ENCODE measurements at regions not wholly inside any gene's neighbourhood (a gene's known extent, or its start where the extent isn't known, plus 50 kb on each side); places are given as distances from the start of the nearest gene placed in this dataset.

GRCh38 chr13:89115307-89115706 is 1444.1 kb downstream of the SLITRK5 start (continued):
- TF ChIP-seq PRDM2 (tag by site-specific recombination; IDR thresholded peaks at IDR 0.05; ENCODE audit: borderline replicate concordance) (no peak), KLF10 (tag by site-specific recombination; IDR thresholded peaks at IDR 0.05) (no peak)

- TF ChIP-seq ZNF629 (tag by site-specific recombination; IDR thresholded peaks at IDR 0.05), result no peak
- Histone ChIP-seq H3K27ac (ENCODE audit: extremely low read depth, low read depth, low read length) (no peak overlapping the region), H3K36me3 (ENCODE audit: control insufficient read depth in 2 of 2, insufficient read depth in 1 of 2, low read length in 2 of 2) (no peaks in the 10 kb centered on the region), H3K9me3 (ENCODE audit: control insufficient read depth, insufficient read depth, low read depth, low read length) (no peaks in the 10 kb centered on the region), H3K4me3 (ENCODE audit: low read depth, low read length) (no peak overlapping the region), H3K4me1 (ENCODE audit: control insufficient read depth, insufficient read depth, low read length) (no peaks in the 10 kb centered on the region)
- POLR2A ChIA-PET, result no interaction called here
- CTCF ChIA-PET, result no interaction called here
Observed at GRCh38 chr13:89136678-89137077, 1465.5 kb downstream of the SLITRK5 start.

GRCh38 chr13:89150362-89150761 is 1479.2 kb downstream of the SLITRK5 start:
- H3K4me3 ChIP-seq (ENCODE audit: low read depth, low read length), result no peak overlapping the region
- ChIA-PET POLR2A (no interaction called here), CTCF (interaction anchor here (0.6 kb wide), 1 partner anchor 263 kb away, joined by 4 read pairs; no protein-coding TSS in a partner anchor)
- no peak for TF ChIP-seq ZNF623 (tag by site-specific recombination; IDR thresholded peaks at IDR 0.05)
- TF ChIP-seq ZBTB7A (tag by site-specific recombination; IDR thresholded peaks at IDR 0.05; ENCODE audit: low read depth), result no peak
- no peak for TF ChIP-seq ZNF335 (tag by site-specific recombination; conservative IDR thresholded peaks at IDR 0.05)
- TF ChIP-seq ZNF274 (IDR thresholded peaks at IDR 0.05; ENCODE audit: low read length), result no peak
- no peak for TF ChIP-seq ZNF274 (tag by site-specific recombination; IDR thresholded peaks at IDR 0.05; ENCODE audit: borderline replicate concordance)
- no peak for TF ChIP-seq ZNF292 (tag by site-specific recombination; IDR thresholded peaks at IDR 0.05; ENCODE audit: borderline replicate concordance, low read depth)
- TF ChIP-seq ZNF585B (tag by site-specific recombination; IDR thresholded peaks at IDR 0.05), result no peak
- no peak for TF ChIP-seq ZNF302 (tag by site-specific recombination; IDR thresholded peaks at IDR 0.05; ENCODE audit: low read depth)
- no peak for TF ChIP-seq ZNF157 (tag by site-specific recombination; IDR thresholded peaks at IDR 0.05)
- TF ChIP-seq SP3 (tag by site-specific recombination; IDR thresholded peaks at IDR 0.05), result no peak
- TF ChIP-seq ZNF112 (tag by site-specific recombination; IDR thresholded peaks at IDR 0.05), result no peak
- TF ChIP-seq RBAK (tag by site-specific recombination; IDR thresholded peaks at IDR 0.05), result no peak
- no peak for TF ChIP-seq ZXDB (tag by site-specific recombination; IDR thresholded peaks at IDR 0.05)
- TF ChIP-seq ZNF473 (tag by site-specific recombination; IDR thresholded peaks at IDR 0.05), result no peak
- no peak for TF ChIP-seq ZIC2 (tag by site-specific recombination; IDR thresholded peaks at IDR 0.05)
- no peak for TF ChIP-seq ZNF174 (tag by site-specific recombination; IDR thresholded peaks at IDR 0.05)
- no peak for TF ChIP-seq BCL11A (tag by site-specific recombination; IDR thresholded peaks at IDR 0.05; ENCODE audit: low read depth)
- no peak for TF ChIP-seq GLIS2 (tag by site-specific recombination; IDR thresholded peaks at IDR 0.05)
- no peaks in the 10 kb centered on the region for H3K9me3 ChIP-seq (ENCODE audit: control insufficient read depth, insufficient read depth, low read depth, low read length)
- no peak overlapping the region for H3K27ac ChIP-seq (ENCODE audit: extremely low read depth, low read depth, low read length)
- H3K4me1 ChIP-seq (ENCODE audit: control insufficient read depth, insufficient read depth, low read length), result no peaks in the 10 kb centered on the region
- no peaks in the 10 kb centered on the region for H3K36me3 ChIP-seq (ENCODE audit: control insufficient read depth in 2 of 2, insufficient read depth in 1 of 2, low read length in 2 of 2)

Data from HEK293 (cell line).